Endothelial cell of umbilical vein (primary cell): ENCODE measurements at regions not wholly inside any gene's neighbourhood (a gene's known extent, or its start where the extent isn't known, plus 50 kb on each side); places are given as distances from the start of the nearest gene placed in this dataset.

Experiments used
- CTCF ChIP-seq, 2 donors: IDR thresholded peaks; 1 replicate in 1 of 2; 2 replicates in 1 of 2; pipeline ENCODE4 v1.5.1; 2011; ENCODE audit warnings: low read length in 2 of 2, mild to moderate bottlenecking in 2 of 2, moderate library complexity in 2 of 2, control low read depth in 1 of 2, inconsistent platforms in 1 of 2, low read depth in 1 of 2; ENCODE audit not compliant: insufficient read depth in 1 of 2; ENCODE audit errors: extremely low read depth in 1 of 2
- EZH2 ChIP-seq: IDR thresholded peaks from 2 replicates; pipeline ENCODE4 v1.6.1; 2012; ENCODE audit warnings: borderline replicate concordance, low read depth, mild to moderate bottlenecking, moderate library complexity, low read length, inconsistent platforms; ENCODE audit not compliant: severe bottlenecking
- GATA2 ChIP-seq: IDR thresholded peaks from 2 replicates; pipeline ENCODE4 v1.7.0; 2011; ENCODE audit warnings: low read depth, mild to moderate bottlenecking, moderate library complexity, mixed read lengths, low read length; ENCODE audit not compliant: insufficient read length, insufficient read depth
- JUN ChIP-seq: IDR thresholded peaks from 2 replicates; pipeline ENCODE4 v1.6.1; 2011; ENCODE audit warnings: borderline replicate concordance, low read depth; ENCODE audit not compliant: insufficient read length, insufficient read depth
- POLR2A ChIP-seq: IDR thresholded peaks from 2 replicates; pipeline ENCODE4 v1.6.1; 2012; ENCODE audit warnings: low read depth, mild to moderate bottlenecking, control low read depth, low read length

DNA sequence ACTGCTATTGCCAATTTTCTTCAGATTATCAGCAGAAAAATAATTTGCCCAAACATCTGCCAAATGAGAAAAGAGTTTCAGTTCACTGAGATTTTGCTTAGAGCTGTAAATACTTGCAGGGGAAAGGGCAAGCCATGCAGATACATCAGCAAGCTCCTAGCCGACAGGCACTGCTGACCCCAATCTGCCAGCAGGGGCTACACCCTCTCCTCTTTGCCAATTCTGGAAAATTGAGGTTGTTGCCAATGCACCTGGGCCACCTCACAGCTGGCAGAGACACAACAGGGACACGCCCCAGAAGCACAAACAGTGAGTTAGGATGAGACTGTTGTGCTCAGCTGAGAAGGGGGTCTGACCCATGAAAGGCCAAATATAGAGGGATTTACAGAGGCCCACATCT is 129.5 kb upstream of the MYO3A start:
- TF ChIP-seq GATA2 (no peak), CTCF (IDR thresholded peaks at IDR 0.05; ENCODE audit: extremely low read depth in 1 of 2, insufficient read depth in 1 of 2, low read depth in 1 of 2, low read length in 2 of 2) (no peak), EZH2 (no peak), POLR2A (no peak), JUN (no peak)
